Osteocyte (in vitro differentiated cells): ENCODE measurements at regions not wholly inside any gene's neighbourhood (a gene's known extent, or its start where the extent isn't known, plus 50 kb on each side); places are given as distances from the start of the nearest gene placed in this dataset.
"Not testable (repeated sequence)": the region's sequence is repeated elsewhere in the genome, so short reads cannot be mapped to it uniquely, and the experiment has no call there.

Experiments
- DNase-seq: peaks from one replicate; pipeline ENCODE4 v3.0.0; 2021; ENCODE audit warnings: mixed read lengths; ENCODE audit not compliant: unreplicated experiment; ENCODE audit errors: extremely low spot score
- H3K27ac Mint-ChIP-seq: one replicate; pipeline ENCODE4 v1.8.0; 2021; ENCODE audit warnings: mild to moderate bottlenecking, mixed read lengths; ENCODE audit not compliant: unreplicated experiment
- H3K27me3 Mint-ChIP-seq: one replicate; pipeline ENCODE4 v1.8.0; 2021; ENCODE audit warnings: mixed read lengths; ENCODE audit not compliant: unreplicated experiment
- H3K36me3 Mint-ChIP-seq: one replicate; pipeline ENCODE4 v1.8.0; 2021; ENCODE audit warnings: mixed read lengths; ENCODE audit not compliant: unreplicated experiment
- H3K4me1 Mint-ChIP-seq: one replicate; pipeline ENCODE4 v1.8.0; 2021; ENCODE audit warnings: mixed read lengths; ENCODE audit not compliant: unreplicated experiment
- H3K4me3 Mint-ChIP-seq: one replicate; pipeline ENCODE4 v1.8.0; 2021; ENCODE audit warnings: mild to moderate bottlenecking, moderate library complexity, mixed read lengths; ENCODE audit not compliant: unreplicated experiment
- H3K9me3 Mint-ChIP-seq: one replicate; pipeline ENCODE4 v1.8.0; 2021; ENCODE audit warnings: mixed read lengths; ENCODE audit not compliant: unreplicated experiment
- CTCF ChIP-seq: fragments of 200-600 bp; sonication (generic); IDR thresholded peaks from 2 replicates; pipeline ENCODE4 v1.5.0; 2021; ENCODE audit warnings: antibody characterized with exemption, mild to moderate bottlenecking, moderate library complexity

DNA sequence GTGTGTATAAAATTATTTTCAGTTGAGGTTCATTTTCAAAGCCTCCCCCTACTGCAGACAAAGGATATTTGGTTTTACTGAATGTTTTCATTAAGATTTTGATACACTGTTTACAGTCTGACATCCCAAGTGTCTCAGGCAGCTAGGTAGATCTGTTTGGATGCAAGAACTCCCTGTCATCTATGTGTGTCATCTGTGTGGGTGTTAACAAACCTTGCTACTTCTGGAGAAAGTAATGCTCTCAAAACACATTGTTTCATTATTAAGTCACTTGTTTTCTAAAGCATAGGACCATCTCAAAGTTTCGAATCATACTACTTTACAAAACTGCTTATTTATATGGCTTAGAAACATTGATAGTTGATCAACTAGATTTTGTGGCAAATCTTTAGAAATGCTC, 114.5 kb upstream of the TMEM170B start:
- no peaks in the 10 kb centered on the region for H3K27me3 Mint-ChIP-seq
- peaks cover 23% of the 10 kb centered on the region for H3K4me1 Mint-ChIP-seq
- no peak overlapping the region for H3K27ac Mint-ChIP-seq
- DNase-seq, result no peak
- no peak for TF ChIP-seq CTCF
- no peaks in the 10 kb centered on the region for H3K36me3 Mint-ChIP-seq
- H3K9me3 Mint-ChIP-seq, result no peaks in the 10 kb centered on the region
- H3K4me3 Mint-ChIP-seq, result no peak overlapping the region

- Mint-ChIP-seq H3K27me3 (no peaks in the 10 kb centered on the region), H3K4me1 (peaks cover 11% of the 10 kb centered on the region), H3K4me3 (no peak overlapping the region), H3K9me3 (no peaks in the 10 kb centered on the region), H3K36me3 (no peaks in the 10 kb centered on the region), H3K27ac (no peak overlapping the region)
- TF ChIP-seq CTCF, result no peak
- DNase-seq, result no peak
These were observed 117.6 kb upstream of the TMEM170B start for GRCh38 chr6:11419763-11420453.

GRCh38 chr6:11418290-11418905, 119.2 kb upstream of the TMEM170B start:
- TF ChIP-seq CTCF, result no peak
- Mint-ChIP-seq H3K9me3 (no peaks in the 10 kb centered on the region), H3K27ac (no peak overlapping the region)

GRCh38 chr6:11416936-11417576, 120.5 kb upstream of the TMEM170B start:
- Mint-ChIP-seq H3K36me3 (no peaks in the 10 kb centered on the region), H3K4me1 (no peaks in the 10 kb centered on the region), H3K27me3 (no peaks in the 10 kb centered on the region), H3K9me3 (no peaks in the 10 kb centered on the region), H3K27ac (no peak overlapping the region), H3K4me3 (no peak overlapping the region)
- DNase-seq, result no peak
- TF ChIP-seq CTCF, result no peak

More at GRCh38 chr6:11418290-11418905, 119.2 kb upstream of the TMEM170B start:
- Mint-ChIP-seq H3K4me3 (no peak overlapping the region), H3K4me1 (peaks cover 2% of the 10 kb centered on the region), H3K27me3 (no peaks in the 10 kb centered on the region), H3K36me3 (no peaks in the 10 kb centered on the region)
- DNase-seq, result no peak

- not testable (repeated sequence) for H3K27me3 Mint-ChIP-seq, H3K4me3 Mint-ChIP-seq, H3K27ac Mint-ChIP-seq, DNase-seq, H3K36me3 Mint-ChIP-seq, H3K9me3 Mint-ChIP-seq, H3K4me1 Mint-ChIP-seq
These were observed 121.2 kb upstream of the TMEM170B start for GRCh38 chr6:11416099-11416935.
